Gastrocnemius medialis (tissue), 4 donors: ENCODE measurements at regions not wholly inside any gene's neighbourhood (a gene's known extent, or its start where the extent isn't known, plus 50 kb on each side); places are given as distances from the start of the nearest gene placed in this dataset.

Source experiments
- POLR2A ChIP-seq, 2 donors: fragments of 450-650 bp; IDR thresholded peaks; one replicate each; pipeline ENCODE4 v1.6.1; 2017; ENCODE audit warnings: antibody characterized with exemption in 2 of 2, mild to moderate bottlenecking in 2 of 2, moderate library complexity in 2 of 2
- TF ChIP-seq, protein P1 (sequence below), 5 experiments: fragments of 450-650 bp in 3 of 5; fragments of 200-600 bp in 2 of 5; sonication (generic) in 2 of 5; IDR thresholded peaks in 4 of 5; conservative IDR thresholded peaks in 1 of 5; 1 replicate in 4 of 5; 2 replicates in 1 of 5; pipeline ENCODE4 v1.5.1; 2016 to 2019; ENCODE audit warnings: antibody characterized with exemption in 5 of 5, mild to moderate bottlenecking in 3 of 5, moderate library complexity in 3 of 5

DNA sequence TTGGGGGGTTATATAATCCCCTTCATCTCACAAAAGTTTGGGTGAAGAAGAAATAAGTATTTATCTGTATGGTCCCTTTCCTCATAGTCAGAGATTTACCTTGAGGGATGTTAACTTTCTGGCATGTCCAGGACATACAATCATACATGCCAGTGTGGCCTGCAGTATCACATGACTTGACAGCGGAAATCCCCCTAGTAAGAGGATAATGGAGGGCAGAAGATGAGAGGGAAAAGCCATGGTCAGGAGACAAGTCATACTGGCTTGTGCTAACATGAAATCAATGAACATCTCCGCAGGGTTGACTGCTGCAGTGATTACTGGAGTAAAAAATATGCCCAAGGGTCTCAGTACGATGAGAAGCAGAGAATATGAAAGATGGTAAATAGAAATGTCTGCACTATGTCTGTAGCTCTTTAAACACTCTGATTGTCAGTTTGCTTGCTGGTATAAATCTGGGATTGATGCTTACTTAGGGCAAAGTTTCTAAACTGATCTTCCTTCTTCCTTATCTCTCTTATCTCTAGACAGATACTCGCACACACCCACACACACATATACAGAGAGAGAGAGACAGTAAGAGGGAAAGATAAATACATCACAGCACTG, 1385.6 kb upstream of the ADGRL3 start:
- TF ChIP-seq, protein P1, sequence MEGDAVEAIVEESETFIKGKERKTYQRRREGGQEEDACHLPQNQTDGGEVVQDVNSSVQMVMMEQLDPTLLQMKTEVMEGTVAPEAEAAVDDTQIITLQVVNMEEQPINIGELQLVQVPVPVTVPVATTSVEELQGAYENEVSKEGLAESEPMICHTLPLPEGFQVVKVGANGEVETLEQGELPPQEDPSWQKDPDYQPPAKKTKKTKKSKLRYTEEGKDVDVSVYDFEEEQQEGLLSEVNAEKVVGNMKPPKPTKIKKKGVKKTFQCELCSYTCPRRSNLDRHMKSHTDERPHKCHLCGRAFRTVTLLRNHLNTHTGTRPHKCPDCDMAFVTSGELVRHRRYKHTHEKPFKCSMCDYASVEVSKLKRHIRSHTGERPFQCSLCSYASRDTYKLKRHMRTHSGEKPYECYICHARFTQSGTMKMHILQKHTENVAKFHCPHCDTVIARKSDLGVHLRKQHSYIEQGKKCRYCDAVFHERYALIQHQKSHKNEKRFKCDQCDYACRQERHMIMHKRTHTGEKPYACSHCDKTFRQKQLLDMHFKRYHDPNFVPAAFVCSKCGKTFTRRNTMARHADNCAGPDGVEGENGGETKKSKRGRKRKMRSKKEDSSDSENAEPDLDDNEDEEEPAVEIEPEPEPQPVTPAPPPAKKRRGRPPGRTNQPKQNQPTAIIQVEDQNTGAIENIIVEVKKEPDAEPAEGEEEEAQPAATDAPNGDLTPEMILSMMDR (IDR thresholded peaks at IDR 0.05 in 4 of 5, conservative IDR thresholded peaks at IDR 0.05 in 1 of 5): no peak
- TF ChIP-seq POLR2A (IDR thresholded peaks at IDR 0.05): no peak
